GM21723 (cell line): ENCODE measurements at regions not wholly inside any gene's neighbourhood (a gene's known extent, or its start where the extent isn't known, plus 50 kb on each side); places are given as distances from the start of the nearest gene placed in this dataset.

Source experiments
- ATAC-seq: cut with Tn5 transposase; IDR thresholded peaks from one replicate; pipeline ENCODE4 v1.9.1; 2021; ENCODE audit warnings: mild to moderate bottlenecking, moderate library complexity; ENCODE audit not compliant: unreplicated experiment

DNA sequence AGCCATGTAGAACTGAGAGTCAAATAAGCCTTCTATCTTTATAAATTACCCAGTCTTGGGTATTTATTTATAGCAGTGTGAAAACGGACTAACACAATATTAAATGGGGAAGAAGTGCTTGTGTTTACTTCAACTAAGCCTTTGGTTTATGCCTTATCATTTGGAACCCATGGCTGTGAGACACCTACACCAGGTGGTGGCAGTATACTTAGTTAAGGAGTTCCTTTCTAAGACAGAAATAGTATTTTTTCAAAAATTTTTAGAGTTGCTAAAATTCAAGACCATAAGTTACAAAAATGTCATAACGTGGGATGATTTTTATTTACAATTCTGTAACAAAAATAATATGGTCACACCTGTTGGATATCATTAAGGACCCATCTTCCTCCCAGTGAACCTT lies 354.5 kb upstream of the SOX14 start:
- ATAC-seq, result no peak

DNA sequence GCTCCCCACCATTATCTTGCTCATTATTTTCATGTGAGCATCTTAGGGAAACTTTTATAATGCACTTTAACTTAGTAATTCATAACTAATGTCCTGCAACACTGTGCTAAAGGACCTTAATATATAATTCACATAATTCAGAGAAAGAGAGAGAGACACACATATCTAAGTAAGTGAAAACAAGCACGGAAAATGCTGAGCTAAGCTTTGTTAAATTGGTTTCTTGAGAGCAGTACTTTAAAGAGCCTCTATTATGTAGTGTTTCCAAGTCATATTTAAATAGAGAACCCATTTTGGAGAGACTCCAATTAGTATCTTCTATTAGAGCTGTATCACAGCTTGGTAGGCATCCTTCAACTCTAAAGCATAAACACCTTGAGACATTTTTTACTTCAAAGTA lies 354.1 kb upstream of the SOX14 start:
- ATAC-seq, result no peak

DNA sequence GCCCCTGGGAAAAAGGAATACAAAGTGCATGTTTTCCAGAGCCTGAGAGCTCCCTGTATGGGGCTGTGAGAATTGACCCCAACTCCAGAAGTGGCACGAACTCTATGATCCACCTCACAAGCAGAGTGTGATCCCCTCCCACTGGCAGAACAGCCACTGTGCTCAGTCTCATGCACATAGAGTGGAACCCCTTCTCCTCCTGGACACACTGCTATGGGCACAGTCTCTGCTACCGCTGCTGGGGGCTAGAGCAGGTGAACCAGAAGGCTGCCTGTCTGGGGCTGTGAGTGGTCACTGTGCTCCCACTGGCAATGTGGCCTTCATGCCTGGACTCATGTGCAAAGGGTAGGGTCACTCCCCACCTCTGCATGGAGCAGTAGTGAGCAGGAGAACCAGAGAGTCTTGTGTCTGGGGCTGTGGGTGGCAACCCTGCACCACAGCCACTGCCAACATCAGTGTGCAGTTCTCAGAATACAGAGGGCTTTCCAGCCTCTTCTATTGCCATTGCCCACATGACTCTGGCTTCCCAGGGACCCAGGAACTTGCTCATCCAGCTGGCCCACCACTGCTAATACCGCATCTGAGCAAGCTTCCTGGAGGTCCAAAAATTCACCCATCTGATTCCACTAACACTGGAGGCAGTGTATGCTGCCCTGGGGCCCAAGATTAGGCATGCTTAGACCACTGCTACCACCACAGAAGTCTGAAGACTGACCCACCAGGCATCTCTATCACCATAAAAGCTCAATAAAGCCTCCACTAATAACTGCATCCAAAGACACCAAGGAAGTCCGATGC lies 343.7 kb upstream of the SOX14 start:
- no peak for ATAC-seq

DNA sequence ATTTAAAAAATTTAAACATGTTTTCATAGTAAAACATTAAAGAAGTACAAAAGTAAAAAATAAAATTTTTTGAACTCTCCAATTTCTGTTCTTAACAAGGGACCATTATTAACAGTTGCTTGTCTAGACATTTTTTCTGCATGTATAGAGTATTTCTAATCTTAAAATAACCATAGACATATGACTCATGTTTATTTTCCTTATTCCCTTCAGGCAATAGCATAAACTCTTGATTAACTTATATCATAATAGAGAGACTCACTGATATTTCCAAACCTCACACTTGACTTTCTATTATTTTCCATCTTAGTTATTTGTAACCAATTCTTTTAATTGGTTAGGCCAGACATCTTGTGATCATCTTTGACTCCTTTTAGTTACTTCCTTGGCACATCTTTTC lies 325.6 kb upstream of the SOX14 start:
- no peak for ATAC-seq

DNA sequence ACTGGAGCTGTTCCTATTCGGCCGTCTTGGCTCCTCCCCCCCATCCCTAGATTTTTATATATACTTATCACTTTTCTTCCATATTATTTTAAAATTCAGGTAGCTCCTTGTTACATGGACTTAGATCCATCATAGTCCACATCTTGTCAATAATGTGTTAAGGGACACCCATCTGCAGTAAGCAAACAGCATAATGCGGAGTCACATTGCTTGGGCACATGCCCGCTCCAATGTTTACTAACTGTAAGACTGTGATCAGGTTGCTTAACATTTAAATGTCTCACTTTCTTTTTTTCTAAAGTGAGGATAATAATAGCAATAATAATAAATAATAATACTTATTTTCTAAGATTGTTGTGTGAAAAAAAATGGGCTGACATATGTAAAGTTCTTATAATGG lies 303.2 kb upstream of the SOX14 start:
- ATAC-seq, result no peak

DNA sequence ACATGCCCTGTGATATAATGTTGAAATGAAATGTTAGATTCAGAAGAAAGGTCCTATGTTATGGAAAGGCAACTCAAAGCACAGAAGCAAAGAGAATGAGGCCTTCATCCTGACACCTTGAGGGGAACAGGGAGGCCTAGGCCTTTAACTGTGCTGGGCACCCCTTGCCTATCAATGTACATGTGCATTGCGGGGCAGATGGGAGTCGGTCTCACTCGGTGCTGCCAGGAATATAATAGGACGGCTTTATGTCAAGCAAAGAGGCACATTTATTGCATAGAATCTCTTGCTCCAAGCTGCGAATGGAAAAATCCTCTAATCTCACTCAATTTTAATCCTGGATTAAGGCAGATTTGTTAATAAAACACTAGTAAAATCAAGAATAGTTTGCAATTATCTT lies 301.0 kb upstream of the SOX14 start:
- ATAC-seq, result no peak

DNA sequence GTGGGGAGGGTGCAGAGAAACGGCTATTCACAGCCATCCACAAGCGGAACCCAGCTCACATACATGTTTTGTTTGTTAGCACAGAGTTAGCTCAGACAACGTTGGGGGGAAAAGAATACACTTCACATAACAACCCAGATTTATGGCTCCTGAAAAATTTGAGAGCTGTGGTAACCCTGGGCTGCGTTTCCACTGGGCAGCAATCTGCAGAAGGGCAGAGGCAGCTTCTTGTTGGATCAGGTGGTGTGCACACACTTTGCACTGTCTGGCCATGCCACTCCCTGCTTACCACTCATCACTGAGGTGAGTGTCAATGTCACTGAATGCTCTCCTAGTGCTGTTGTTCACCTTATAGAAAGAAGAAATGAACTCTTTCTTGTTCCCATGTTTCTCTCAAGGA lies 299.8 kb upstream of the SOX14 start:
- no peak for ATAC-seq

DNA sequence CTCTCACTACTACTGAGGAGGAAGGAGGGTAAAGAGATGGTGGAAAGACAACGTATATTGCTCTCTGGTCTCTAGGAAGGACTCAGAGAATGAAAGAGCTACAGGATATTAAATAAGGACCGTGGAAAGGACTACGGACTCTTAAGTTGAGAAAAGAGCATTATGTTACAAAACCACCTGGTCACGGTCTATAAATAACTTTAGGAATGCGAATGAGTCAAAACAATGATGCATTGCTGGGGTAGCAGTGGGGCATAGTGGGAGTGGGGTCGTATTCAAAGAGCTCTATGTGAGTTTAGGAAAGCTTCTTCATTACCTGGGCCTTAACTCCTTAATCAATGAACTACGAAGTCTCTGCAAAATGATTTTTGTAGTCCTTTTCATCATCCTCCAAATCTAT lies 295.7 kb upstream of the SOX14 start:
- ATAC-seq, result no peak

DNA sequence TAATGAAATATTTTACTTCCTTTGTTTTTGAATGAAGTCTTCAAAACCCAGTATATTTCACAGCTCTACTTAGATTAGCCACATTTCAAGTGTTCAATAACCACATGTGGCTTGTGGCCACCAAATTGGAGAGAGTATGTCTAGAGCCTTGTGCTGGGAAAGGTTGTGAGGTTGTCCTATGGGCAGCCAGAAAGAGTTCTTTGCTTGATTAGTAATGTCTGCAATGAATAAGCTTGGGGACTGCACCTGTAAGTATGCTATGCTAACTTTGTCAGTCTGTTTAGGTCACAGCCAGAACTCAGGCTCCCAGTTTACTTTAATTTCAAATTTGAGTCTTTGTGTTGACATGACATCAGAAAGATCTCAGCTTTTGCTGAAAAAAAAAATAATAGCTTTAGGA lies 294.9 kb upstream of the SOX14 start:
- no peak for ATAC-seq

DNA sequence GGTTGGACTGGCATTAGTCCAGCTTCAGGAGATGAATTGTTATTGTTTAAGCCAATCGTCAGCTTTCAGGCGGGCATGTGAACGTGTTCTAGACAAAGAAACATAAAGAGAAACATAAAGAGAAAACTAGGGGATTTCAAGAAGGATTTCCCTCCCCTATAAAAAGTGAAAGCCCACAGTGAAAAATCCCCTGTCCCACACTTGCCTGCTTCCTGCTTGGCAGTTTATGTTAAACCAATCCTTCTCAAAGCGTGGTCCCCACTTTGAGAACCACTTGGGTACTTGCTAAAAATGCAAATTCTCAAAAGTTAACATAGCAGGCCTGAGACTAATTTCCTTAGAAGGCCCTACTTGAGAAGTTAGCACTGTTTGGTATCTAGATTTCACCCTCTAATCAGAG lies 293.0 kb upstream of the SOX14 start:
- no peak for ATAC-seq

DNA sequence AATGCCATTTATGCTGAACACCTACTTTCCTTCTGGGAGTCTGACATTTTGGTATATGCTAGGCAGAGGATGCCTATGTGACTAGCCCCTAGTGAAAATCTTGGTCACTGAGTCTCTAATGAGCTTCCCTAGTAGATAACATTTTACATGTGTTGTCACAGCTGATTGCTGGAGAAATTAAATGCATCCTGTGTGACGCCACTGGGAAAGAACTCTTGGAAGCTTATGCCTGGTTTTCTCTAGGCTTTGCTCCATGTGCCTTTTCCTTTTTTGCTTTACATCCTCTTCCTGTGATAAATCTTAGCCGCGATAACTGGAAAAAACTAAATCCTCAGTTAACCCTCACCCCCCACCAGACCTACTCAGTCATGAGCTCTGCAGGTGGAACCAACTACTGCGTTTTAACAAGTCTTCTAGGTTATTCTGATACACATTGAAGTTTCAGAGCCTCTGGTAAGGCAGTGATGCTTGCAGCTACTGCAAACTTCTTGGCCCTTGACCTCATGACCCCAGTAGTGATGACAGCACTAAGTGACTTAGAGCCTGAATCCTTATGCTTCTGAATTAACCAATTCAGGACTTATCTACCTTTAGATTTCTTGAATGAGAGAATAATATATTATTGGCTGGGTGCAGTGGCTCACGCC lies 292.4 kb upstream of the SOX14 start:
- ATAC-seq, result no peak

DNA sequence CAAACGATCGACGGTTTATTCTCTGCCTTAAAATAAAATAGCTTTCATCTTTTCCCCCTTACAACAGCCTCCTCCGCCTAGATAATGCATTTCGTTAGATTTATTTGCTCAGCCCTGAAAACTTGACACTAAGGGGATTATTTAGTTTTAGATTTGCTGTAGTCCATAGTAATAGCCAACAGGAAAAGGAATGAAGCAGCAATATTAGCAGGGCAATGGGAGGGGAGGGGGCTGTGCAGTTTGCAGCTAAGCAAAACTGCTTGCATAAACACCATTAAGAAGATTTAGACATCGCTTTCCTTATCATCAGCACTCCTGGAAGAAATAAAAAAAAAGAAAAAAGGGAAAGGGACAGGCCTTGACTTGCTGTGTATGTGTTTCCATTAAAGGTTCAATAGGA lies 286.5 kb upstream of the SOX14 start:
- no peak for ATAC-seq

DNA sequence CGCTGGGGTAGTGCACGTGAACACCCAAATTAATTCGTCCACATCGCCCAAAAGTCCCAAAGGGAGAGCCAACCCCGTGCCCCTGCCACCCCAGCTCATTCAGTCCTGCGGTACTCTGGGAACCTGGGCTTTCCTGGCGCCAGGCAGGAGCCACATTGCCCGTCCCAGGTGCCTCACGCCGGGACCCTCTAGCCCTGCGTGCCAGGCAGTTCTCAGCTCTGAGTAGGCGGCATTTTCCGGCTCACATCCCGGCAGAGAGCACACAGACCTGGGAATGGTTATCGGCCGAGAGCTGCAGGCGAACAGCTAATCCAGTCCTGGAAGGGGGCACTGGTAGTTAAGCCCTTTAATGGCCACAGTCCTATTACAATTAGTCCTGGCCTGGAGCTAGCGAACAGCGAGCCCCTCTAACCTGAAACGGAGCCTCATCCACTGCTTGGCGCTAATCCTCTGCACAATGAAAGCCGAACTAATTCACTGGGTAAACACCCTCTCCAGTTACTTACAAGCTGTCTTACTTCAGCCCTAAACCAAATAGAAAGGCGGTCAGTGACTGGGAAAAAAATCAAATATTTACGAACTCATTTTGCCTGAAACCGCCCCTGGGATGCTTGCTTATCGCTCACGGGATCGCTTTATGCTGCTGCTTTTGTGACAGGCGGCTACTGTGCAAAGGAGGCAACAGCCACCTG lies 254.6 kb upstream of the SOX14 start:
- ATAC-seq, result no peak

DNA sequence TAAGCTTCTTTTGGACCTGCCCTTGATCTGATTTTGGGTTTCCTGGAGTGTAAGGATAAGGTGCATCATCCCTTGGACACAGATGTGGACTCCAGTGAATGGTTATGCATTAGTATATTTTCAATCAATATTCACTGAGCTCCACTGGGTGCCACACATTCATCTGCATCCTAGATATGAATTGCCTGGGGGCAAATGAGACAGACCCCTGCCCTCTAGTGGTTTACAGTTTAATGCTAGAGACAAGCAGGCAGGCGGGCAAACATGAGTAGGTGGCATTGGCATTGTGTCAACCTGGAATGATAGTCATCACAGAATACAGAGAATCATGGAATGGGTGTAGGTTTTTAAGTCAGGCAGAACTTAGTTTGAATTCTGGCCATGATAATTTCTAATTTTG lies 252.5 kb upstream of the SOX14 start:
- ATAC-seq, result no peak

DNA sequence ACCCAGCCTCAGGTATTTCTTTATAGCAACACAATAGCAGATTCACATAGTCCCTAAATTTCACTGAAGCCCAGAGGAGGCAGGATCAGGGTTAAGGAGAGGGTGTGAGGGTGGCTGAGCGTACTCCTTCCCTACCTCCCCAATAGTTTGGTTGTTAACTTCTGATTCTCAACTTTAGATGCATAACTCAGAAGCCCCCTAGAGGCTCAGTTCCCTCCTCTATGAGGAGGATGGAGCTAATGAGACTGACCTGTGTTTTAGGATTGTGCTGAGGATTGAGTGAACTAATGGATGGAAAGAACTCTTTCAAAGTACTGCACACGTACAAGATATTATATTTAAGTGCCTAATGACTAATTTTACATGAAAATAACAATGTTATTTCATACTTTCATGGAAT lies 249.3 kb upstream of the SOX14 start:
- no peak for ATAC-seq

DNA sequence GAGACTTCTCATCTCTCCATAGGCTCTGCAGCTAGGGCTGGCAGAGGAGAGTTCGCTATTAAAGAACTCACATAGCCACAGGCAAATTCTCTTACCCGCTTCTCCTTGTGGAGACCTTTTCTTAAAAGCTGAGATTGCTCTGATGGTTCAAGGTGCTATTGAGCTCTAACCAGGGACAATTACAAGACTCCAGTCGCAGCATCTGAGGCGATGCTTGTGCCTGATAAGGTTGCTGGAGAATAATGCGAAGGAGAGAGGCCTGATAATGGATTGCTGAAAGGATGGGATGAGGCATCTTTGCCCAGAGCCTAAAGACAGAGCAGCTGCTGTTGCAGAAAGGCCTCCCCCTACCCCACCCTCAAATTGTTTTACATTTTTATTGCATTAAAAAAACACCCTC lies 244.5 kb upstream of the SOX14 start:
- ATAC-seq, result no peak

DNA sequence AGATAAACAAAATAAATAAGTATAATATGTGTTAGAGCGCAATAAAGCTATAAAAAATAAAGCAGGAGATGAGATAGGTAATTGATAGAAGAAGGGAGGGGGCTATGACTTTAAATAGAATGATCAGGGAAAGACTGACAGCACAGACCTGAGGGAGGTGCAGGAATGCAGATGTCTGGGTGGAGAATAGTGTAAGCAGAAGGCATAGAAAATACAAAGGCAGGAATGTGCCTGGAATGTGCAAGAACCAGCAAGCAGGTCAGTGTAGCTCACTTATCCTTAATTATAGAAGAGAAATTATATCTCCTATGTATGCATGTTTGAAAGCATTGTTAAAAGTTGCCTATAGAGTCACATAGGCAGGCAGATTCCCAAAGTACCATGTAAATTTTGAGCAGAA lies 239.4 kb upstream of the SOX14 start:
- ATAC-seq, result no peak

DNA sequence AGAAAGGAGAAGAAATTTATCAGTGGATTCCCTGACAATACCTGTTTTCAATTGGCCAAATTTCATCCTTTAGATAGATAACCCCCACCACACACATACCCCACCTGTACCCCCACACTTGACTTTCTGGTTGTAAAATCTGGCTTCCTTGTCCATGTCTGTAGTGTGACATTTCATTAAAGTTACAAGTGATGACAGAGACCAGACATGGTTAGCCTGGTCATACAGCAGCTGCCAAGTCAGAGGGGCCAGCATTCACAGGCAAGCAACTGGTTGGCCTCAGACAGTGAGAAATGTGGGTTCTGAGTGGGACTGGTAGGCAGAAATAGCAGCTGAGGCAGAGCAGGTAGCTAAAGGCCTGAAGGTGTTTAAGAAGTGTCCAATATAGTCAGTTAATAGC lies 238.6 kb upstream of the SOX14 start:
- no peak for ATAC-seq

DNA sequence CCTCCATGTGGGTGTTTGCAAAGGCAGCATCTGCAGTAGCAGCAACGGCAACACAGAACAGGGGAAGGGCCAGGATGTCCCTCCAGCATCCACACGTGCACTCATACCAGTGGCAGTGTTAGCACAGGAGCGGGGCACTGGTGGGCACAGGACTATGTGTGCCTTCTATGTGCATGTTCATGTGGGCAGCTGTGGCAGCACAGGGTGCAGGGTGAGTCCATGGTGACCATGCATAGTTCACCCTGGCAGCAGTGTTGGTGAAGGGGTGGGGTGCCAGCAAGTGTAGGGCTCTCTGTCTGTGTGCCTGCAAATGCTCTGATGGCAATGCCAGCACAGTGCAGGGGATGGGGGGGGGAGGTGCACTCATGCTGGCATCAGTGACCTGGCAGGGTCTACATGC lies 222.1 kb upstream of the SOX14 start:
- no peak for ATAC-seq

DNA sequence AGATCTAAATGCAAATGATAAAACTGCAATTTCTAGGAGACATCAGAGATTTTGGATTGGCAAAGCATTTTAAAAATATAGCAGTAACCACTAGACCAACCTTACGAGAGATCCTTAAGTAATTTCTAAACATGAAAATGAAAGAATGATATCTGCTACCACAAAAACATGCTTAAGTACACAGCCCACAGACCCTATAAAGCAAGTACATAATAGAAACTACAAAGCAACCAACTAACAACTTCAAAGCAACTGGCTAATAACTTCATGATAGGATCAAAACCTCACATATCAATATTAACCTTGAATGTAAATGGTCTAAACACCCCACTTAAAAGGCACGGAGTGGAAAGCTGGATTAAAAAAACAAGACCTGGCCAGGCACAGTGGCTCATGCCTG lies 209.9 kb upstream of the SOX14 start:
- no peak for ATAC-seq

DNA sequence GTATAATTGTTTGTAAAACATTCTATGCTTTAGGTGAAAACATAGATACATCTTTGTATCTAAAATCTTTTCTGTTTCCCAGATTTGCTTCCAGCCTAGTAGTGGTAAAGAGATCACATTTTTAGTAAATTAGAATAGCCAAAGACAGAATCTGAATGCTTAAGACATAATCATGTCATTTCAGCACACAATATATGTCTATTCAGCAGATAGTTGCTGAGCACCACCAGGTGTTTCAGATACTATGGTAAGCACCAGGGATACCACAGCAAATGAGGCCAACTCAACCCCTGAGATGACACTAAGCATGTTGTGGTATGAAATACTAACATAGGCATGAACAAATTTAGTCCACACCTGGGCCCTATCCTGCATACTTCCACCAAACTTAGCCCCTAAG lies 195.2 kb upstream of the SOX14 start:
- ATAC-seq, result no peak

DNA sequence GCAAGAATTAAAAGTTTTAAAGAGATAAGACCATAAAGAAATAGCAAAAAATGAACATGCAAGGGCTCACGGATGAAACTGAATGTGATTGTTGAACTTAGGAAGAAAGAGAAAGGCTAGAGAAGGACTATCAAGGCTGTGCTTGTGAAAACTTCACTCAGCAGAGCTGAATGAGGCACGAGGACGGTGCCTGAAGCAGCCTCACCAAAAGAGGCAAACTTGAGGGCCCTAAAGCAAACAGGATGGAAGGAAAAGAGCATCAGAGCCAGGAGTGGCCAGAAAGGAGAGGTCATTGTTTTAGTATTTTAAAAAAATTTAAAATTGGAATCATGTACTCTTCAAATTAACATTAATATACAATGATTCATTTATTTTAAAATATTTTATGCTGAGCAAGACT lies 191.2 kb upstream of the SOX14 start:
- ATAC-seq, result no peak
